Activated T-cell treated with anti-CD3 and anti-CD28 coated beads, Interleukin-2, amount 50 U/mL, for 72 hours (primary cell): ENCODE measurements at regions not wholly inside any gene's neighbourhood (a gene's known extent, or its start where the extent isn't known, plus 50 kb on each side); places are given as distances from the start of the nearest gene placed in this dataset.

Experiments used
- ATAC-seq, 2 donors: fragments of 150-1000 bp; cut with Tn5 transposase; replicated peaks in 1 of 2; 2 replicates each; pipeline ENCODE4 v1.10.0; 2021; ENCODE audit warnings: moderate library complexity in 2 of 2, mild to moderate bottlenecking in 1 of 2
- DNase-seq, 2 donors: peaks; one replicate each; pipeline ENCODE4 v3.0.0; 2021 to 2022; ENCODE audit warnings: mixed read lengths in 1 of 2
- H3K27ac Mint-ChIP-seq: one replicate; pipeline ENCODE4 v1.8.0; 2022; ENCODE audit warnings: mild to moderate bottlenecking, moderate library complexity, mixed read lengths
- H3K27me3 Mint-ChIP-seq: one replicate; pipeline ENCODE4 v1.8.0; 2022; ENCODE audit warnings: low read depth, mixed read lengths
- H3K36me3 Mint-ChIP-seq, 2 donors: one replicate each; pipeline ENCODE4 v1.8.0; 2022; ENCODE audit warnings: mixed read lengths in 2 of 2, mild to moderate bottlenecking in 1 of 2; ENCODE audit not compliant: insufficient read depth in 2 of 2
- H3K4me1 Mint-ChIP-seq: one replicate; pipeline ENCODE4 v1.8.0; 2022; ENCODE audit warnings: low read depth, mixed read lengths
- H3K4me3 Mint-ChIP-seq, 2 donors: one replicate each; pipeline ENCODE4 v1.8.0; 2022; ENCODE audit warnings: mild to moderate bottlenecking in 2 of 2, mixed read lengths in 2 of 2, moderate library complexity in 2 of 2
- H3K9me3 Mint-ChIP-seq, 2 donors: one replicate each; pipeline ENCODE4 v1.8.0; 2022; ENCODE audit warnings: mixed read lengths in 2 of 2

- peaks cover 18% of the 10 kb centered on the region for H3K27me3 Mint-ChIP-seq
- ATAC-seq (no peak), DNase-seq (no peak)
- H3K4me3 Mint-ChIP-seq = no peak overlapping the region
- no peak overlapping the region for H3K27ac Mint-ChIP-seq
- peaks cover 2 to 4% of the 10 kb centered on the region in 2 donors for H3K9me3 Mint-ChIP-seq
- H3K36me3 Mint-ChIP-seq = no peaks in the 10 kb centered on the region
- H3K4me1 Mint-ChIP-seq = no peaks in the 10 kb centered on the region
Observed at GRCh38 chr10:130411496-130412085, 275.4 kb downstream of the GLRX3 start.

- Mint-ChIP-seq H3K36me3 (no peaks in the 10 kb centered on the region), H3K4me3 (no peak overlapping the region), H3K4me1 (no peaks in the 10 kb centered on the region), H3K27me3 (peaks cover 20% of the 10 kb centered on the region), H3K9me3 (peaks cover 5% of the 10 kb centered on the region in 2 donors), H3K27ac (no peak overlapping the region)
- ATAC-seq (no peak), DNase-seq (no peak)
Observed at GRCh38 chr10:130412317-130412716, 276.1 kb downstream of the GLRX3 start.

- H3K4me1 Mint-ChIP-seq = no peaks in the 10 kb centered on the region
- no peaks in the 10 kb centered on the region for H3K36me3 Mint-ChIP-seq
- H3K4me3 Mint-ChIP-seq = no peak overlapping the region
- ATAC-seq (no peak), DNase-seq (no peak)
- peaks cover 20% of the 10 kb centered on the region for H3K27me3 Mint-ChIP-seq
- no peak overlapping the region for H3K27ac Mint-ChIP-seq
- peaks cover 5% of the 10 kb centered on the region in 2 donors for H3K9me3 Mint-ChIP-seq
Observed at GRCh38 chr10:130416334-130417150, 280.4 kb downstream of the GLRX3 start.

- H3K4me3 Mint-ChIP-seq = no peak overlapping the region
- peaks cover 5% of the 10 kb centered on the region in 2 donors for H3K9me3 Mint-ChIP-seq
- DNase-seq (no peak), ATAC-seq (no peak)
- H3K27me3 Mint-ChIP-seq = peaks cover 20% of the 10 kb centered on the region
- H3K36me3 Mint-ChIP-seq = no peaks in the 10 kb centered on the region
- no peaks in the 10 kb centered on the region for H3K4me1 Mint-ChIP-seq
- H3K27ac Mint-ChIP-seq = no peak overlapping the region
Observed at GRCh38 chr10:130418731-130419130, 282.5 kb downstream of the GLRX3 start.

GRCh38 chr10:130421909-130422308 is 285.7 kb downstream of the GLRX3 start:
- ATAC-seq (no peak), DNase-seq (no peak)
- H3K27me3 Mint-ChIP-seq = peaks cover 2% of the 10 kb centered on the region
- no peaks in the 10 kb centered on the region for H3K4me1 Mint-ChIP-seq
- H3K9me3 Mint-ChIP-seq = no peaks in the 10 kb centered on the region
- H3K36me3 Mint-ChIP-seq = no peaks in the 10 kb centered on the region
- no peak overlapping the region for H3K4me3 Mint-ChIP-seq
- H3K27ac Mint-ChIP-seq = no peak overlapping the region

GRCh38 chr10:130422366-130423324 is 286.5 kb downstream of the GLRX3 start:
- ATAC-seq = no peak
- no peaks in the 10 kb centered on the region for H3K9me3 Mint-ChIP-seq
- no peak overlapping the region for H3K4me3 Mint-ChIP-seq
- H3K36me3 Mint-ChIP-seq = no peaks in the 10 kb centered on the region
- no peaks in the 10 kb centered on the region for H3K4me1 Mint-ChIP-seq
- no peak for DNase-seq
- H3K27ac Mint-ChIP-seq = no peak overlapping the region
- H3K27me3 Mint-ChIP-seq = peaks cover 7% of the 10 kb centered on the region

GRCh38 chr10:130423455-130424305 is 287.5 kb downstream of the GLRX3 start:
- no peak for DNase-seq
- H3K9me3 Mint-ChIP-seq = no peaks in the 10 kb centered on the region
- no peak overlapping the region for H3K27ac Mint-ChIP-seq
- no peaks in the 10 kb centered on the region for H3K4me1 Mint-ChIP-seq
- H3K4me3 Mint-ChIP-seq = no peak overlapping the region
- peaks cover 7% of the 10 kb centered on the region for H3K27me3 Mint-ChIP-seq
- no peak for ATAC-seq
- no peaks in the 10 kb centered on the region for H3K36me3 Mint-ChIP-seq

- no peak overlapping the region for H3K27ac Mint-ChIP-seq
Observed at GRCh38 chr10:130424418-130424817, 288.2 kb downstream of the GLRX3 start.

GRCh38 chr10:130425169-130425568 is 289.0 kb downstream of the GLRX3 start:
- H3K9me3 Mint-ChIP-seq = no peaks in the 10 kb centered on the region
- no peaks in the 10 kb centered on the region for H3K36me3 Mint-ChIP-seq
- H3K4me1 Mint-ChIP-seq = no peaks in the 10 kb centered on the region
- H3K27ac Mint-ChIP-seq = no peak overlapping the region
- ATAC-seq (no peak), DNase-seq (no peak)
- H3K4me3 Mint-ChIP-seq = no peak overlapping the region
- peaks cover 7% of the 10 kb centered on the region for H3K27me3 Mint-ChIP-seq

More at GRCh38 chr10:130424418-130424817, 288.2 kb downstream of the GLRX3 start:
- no peak for DNase-seq
- H3K4me1 Mint-ChIP-seq = no peaks in the 10 kb centered on the region
- no peak overlapping the region for H3K4me3 Mint-ChIP-seq
- no peaks in the 10 kb centered on the region for H3K36me3 Mint-ChIP-seq
- peaks cover 7% of the 10 kb centered on the region for H3K27me3 Mint-ChIP-seq
- H3K9me3 Mint-ChIP-seq = no peaks in the 10 kb centered on the region
- ATAC-seq = no peak

- no peaks in the 10 kb centered on the region for H3K36me3 Mint-ChIP-seq
- H3K27ac Mint-ChIP-seq = no peak overlapping the region
- H3K4me3 Mint-ChIP-seq = no peak overlapping the region
- H3K9me3 Mint-ChIP-seq = no peaks in the 10 kb centered on the region
- ATAC-seq (no peak), DNase-seq (no peak)
- peaks cover 7% of the 10 kb centered on the region for H3K27me3 Mint-ChIP-seq
- H3K4me1 Mint-ChIP-seq = no peaks in the 10 kb centered on the region
Observed at GRCh38 chr10:130425881-130426435, 289.8 kb downstream of the GLRX3 start.

GRCh38 chr10:130427216-130427722 is 291.1 kb downstream of the GLRX3 start:
- Mint-ChIP-seq H3K27me3 (peaks cover 7% of the 10 kb centered on the region), H3K27ac (no peak overlapping the region), H3K4me3 (no peak overlapping the region), H3K9me3 (no peaks in the 10 kb centered on the region), H3K36me3 (no peaks in the 10 kb centered on the region), H3K4me1 (no peaks in the 10 kb centered on the region)
- DNase-seq (no peak), ATAC-seq (no peak)

- Mint-ChIP-seq H3K4me3 (no peak overlapping the region), H3K9me3 (peaks cover 1 to 2% of the 10 kb centered on the region in 2 donors), H3K27ac (no peak overlapping the region), H3K4me1 (no peaks in the 10 kb centered on the region), H3K27me3 (peaks cover 7% of the 10 kb centered on the region), H3K36me3 (no peaks in the 10 kb centered on the region)
- DNase-seq (no peak), ATAC-seq (no peak)
Observed at GRCh38 chr10:130428936-130429335, 292.7 kb downstream of the GLRX3 start.
